HG03439 (cell line): ENCODE measurements at regions not wholly inside any gene's neighbourhood (a gene's known extent, or its start where the extent isn't known, plus 50 kb on each side); places are given as distances from the start of the nearest gene placed in this dataset.

Experiments used
- ATAC-seq: cut with Tn5 transposase; IDR thresholded peaks from one replicate; pipeline ENCODE4 v1.9.1; 2021; ENCODE audit warnings: mild to moderate bottlenecking, moderate library complexity; ENCODE audit not compliant: unreplicated experiment

DNA sequence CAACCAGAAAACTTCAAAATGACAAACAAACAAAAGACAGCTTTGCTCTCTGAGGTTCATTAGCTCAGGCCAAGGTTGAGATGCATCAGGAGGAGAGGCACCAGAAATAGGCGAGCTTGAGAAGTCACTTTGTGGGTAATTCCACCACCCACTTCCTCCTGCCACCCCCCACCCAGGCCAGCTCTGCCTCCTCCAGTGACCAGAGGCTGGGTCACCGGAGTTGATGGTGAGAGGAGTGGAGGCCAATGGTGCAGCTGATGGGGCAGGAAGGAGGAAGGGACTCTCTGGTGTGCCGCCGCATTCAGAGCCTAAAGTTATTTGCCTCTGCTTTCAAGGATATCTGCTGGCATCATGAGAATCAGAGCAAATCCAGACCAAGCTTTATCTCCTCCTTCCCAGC, 73.8 kb upstream of the ASTN2 start:
- no peak for ATAC-seq

DNA sequence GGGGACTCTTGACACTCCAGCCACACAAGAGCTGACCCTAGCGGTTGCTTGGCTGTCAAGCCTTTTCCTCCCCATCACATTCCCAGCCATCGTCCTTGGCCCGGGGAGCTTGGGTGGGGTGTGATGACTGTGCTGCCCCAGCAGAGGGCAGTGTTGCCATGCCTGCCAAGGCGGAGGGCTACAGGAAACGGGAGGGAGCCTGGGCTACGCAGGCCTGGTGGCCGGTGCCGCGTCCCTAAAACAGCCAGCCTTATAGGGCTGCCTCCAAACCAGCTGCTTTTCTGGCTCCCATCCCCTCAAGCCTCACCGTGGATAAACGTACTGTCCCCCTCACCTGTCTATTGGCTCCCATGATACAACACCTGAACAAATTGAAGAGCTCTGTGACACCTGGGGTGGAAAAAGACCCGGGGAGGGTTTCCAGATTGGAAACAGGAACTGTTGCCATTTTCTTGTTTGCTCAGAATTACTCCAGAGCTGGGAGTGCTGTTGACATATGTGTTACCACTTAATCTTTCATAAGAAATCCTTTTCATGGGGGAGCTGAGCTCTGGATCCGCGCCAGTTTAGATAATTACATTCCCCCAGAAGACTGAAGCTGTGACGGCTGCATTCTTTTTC, 72.8 kb upstream of the ASTN2 start:
- ATAC-seq = peak; percentile 97

DNA sequence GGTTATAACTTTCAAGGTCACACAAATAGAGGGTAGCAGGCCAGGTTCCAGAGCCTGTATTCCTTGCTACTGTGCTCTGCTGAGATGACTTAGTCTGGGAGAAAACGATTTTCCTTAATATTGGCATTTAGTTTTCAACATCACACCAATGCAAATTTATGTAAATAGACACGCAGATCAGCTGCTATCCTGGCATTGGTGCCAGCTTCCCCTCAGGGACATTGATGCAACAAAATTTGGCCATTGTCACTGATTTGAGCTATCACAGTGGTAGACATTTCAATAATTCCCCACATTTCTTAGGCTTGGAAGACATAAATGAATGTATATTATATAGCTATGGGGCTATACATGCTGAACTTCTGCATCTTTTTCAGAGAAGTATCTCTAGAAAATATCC, 71.6 kb upstream of the ASTN2 start:
- ATAC-seq = no peak

DNA sequence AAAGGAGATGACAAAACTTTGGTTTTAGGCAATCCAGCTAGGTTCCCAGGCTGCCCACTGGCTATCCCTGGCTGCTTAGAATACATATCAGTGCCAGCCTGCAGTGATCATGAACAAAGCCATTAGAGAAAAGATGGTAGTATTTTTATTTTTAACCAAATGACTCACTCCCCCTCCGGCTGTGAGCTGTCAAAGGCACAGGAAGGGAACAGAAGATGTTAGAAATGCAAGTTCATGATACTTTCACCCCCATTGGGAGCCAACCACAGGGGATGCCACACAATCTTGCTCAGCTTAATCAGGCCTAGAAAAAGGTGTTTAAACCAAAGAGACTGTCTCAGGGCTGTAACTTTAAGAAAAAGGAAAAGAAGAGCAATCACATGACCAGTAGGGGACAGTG, 70.3 kb upstream of the ASTN2 start:
- ATAC-seq = no peak

DNA sequence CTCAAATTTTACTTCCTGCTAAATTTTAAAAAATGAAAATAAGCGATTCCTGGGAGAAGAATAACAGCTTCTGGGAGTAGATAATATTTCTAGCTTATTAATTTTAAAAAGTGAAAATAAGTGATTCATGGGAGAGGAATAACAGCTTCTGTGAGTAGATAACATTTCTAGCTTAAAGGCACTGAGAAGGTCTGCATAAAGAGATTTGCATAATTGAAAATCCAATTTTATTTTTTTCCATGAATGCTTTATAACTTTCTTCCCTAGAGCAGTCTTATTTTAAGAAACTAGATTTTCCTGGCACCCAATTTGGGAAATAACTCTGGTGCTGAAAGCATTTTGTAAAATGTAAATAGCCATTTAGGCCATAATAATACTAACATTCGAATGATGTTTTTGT, 65.9 kb upstream of the ASTN2 start:
- ATAC-seq = no peak

DNA sequence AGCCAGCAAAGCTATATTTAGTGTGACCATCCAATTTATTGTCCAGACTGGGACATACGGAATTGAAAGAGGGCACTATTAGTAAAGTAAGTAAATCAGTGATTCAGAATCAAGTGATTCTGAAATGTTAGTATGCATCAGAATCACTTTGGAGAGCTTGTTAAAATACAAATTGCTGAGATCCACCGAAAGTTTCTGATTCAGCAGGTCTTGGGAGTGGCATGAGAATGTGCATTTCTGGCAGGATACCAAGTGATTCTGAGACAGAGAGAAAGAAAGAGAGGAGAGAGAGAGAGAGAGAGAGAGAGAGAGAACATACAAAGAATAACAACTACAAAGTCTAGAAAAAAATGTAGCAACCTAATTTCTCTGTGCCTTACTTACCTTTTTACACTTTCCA, 65.4 kb upstream of the ASTN2 start:
- no peak for ATAC-seq

DNA sequence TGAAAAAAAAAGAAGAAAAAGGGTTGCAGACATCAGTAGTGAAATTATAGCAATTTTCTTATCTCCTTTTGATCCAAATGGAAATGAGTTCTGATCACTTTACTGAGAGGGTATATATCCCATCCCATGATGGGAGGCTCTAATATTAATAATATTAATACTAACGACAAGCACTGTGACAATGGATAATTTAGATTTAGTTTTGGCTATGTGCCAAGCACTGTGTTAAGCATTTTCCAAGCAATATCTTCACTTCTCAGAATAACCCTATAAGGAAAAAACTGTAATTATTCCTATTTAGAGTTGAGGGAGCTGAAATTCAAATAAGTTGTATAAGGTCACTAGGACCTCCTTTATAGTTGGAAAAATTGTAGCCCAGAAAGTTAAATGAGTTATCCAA, 58.4 kb upstream of the ASTN2 start:
- no peak for ATAC-seq

DNA sequence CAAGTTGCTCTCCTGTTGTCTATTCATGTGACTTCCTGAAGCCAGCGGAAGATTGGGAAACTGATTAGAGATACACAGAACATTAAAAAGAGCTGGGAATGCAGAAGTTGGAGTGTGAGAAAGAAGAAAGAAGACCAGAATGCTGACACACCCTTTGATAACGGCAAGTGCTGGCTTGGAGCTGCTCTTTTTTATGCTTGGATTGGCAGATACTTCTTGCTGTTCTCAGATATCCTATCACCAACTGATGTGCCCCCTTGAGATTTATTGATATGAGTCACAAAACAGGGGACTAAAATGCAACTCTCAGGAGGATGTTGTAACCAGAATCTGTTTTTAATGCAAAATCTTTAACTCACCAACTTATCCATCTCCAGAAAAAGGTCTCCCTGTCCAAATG, 56.0 kb upstream of the ASTN2 start:
- ATAC-seq = no peak

DNA sequence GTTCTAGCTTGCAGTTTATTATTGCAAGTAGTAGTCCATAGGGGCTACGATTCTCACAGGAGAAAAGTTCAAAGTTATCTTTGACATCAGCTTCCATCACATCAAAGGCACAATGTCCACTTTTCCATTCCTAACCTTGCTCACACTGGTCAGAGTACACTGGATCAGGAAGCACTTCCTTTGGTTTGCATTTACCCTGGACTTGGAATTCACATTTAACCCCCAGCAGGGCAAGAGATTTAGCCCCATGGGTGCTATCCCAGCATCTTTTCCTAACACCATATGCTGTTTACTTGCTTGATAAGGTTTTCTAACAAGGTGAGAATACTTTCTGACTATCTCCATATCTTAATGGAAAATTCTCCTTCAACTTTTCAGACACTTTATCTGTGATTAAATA, 55.6 kb upstream of the ASTN2 start:
- ATAC-seq = no peak

DNA sequence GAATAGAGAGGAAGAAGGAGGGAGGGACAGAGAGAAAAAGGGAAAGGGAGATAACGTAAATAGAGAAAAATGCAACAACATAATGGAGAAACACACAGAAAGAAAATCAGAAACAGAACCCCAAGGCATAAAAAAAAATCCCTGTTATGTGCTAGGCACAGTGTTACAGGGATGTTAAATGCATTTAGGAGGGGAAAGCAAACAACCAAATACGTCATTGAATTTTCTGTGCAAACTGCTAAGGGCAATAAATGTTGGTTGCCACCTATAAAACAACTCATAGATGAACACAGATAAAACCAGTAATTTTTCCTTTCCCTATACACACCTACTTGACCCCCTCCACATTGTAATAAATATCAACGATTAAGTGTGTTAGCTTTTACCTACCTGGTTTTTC, 51.3 kb upstream of the ASTN2 start:
- ATAC-seq = no peak

DNA sequence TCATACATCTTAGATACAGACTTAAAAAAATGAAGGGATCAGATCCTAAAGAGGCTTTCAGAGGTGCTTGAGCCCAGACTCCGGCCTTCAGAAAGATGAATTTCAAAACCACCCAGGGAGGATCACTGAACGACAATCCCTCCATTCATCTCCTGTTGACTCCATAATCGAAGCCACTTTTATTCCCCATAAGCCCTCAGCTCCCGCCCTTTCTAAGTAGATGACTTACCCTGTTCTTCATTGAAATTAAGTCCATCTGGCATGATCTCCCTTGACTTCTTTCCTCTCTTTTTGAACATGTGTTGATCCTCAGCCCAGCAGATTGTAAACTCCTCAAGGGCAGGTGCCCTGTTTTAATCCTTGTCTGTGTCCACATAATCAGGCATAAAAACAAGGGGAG, 50.8 kb upstream of the ASTN2 start:
- no peak for ATAC-seq

DNA sequence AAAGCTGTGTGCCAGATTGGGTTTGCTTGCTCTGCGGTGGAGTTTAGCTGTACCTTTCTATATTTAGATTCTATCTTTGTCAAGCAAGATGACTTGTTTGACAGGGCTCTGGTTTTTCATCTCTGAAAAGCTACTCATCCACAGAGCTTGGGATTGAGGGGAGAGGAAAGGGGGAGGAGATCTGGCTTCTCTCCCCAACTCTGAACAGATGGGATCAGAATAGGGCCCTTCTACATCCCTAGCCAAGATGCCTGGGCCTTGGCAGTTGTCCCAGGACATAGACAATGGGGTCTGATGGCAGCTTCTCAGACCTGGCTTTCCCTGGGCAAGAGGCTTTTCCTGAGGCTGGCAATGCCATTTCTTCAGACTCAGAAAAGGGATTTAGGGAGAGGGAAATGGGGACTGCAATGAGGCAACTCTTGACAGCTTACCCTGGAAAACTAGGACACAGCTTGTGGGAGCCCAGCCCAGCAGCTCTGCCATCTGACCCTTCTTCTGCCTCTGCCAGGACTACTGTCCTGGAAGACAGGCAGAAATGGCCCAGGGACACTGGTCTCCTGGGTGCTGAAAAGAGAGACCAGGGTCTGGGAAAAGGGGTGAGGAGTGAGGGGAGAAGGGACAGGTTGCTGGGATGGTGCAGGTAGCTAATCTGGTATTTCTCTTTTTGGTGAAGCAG, 50.2 kb upstream of the ASTN2 start:
- no peak for ATAC-seq
